ENCODE measurements at regions not wholly inside any gene's neighbourhood (a gene's known extent, or its start where the extent isn't known, plus 50 kb on each side); places are given as distances from the start of the nearest gene placed in this dataset.
"Not testable (repeated sequence)": the region's sequence is repeated elsewhere in the genome, so short reads cannot be mapped to it uniquely, and the experiment has no call there.

DNA sequence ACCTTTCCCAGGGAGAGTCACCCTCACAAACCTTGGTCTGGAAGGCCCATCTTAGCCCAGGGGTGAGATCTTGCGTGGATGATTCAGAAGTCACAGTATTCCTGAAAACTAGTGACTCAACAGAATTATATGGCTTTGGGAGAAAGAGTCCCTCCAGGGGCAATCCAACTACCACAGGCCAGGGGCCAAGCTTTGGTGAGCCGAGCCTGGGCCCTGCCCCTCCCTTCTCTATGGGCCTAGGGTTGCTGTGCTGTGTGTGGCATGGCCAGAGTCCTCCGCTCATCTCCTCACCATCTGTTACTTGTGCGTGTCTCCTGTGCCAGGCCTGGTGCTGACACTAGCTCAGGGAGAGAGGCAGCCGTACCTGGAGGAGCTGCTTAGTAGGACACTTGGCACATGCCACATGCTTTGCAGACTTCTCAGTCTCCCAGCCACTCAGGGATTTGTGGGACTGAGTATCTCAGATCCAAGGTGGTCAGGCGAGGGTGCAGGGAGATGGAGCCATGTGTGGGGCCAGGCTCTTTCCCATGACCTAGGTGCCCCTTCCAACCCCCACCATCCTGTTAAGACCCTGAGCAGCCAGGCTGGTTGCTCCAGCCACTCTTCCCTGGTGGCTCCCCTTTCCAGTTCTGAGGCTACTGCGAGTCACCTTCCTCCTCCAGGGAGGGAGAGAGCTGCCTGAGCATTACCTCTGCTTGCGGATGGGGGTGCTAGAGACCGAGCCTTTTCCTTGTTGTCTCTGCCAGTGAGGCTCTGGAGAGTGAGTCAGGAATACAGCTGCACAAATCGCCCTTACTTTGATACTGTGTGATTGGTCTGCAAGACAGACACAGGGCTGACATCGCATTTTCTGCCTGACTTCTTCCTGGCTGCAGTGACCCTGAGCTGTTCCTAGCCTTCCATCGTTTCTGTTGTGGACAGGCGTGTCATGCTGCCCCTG is 94.1 kb downstream of the SLC25A47 start:
- DNase-seq: no peak
- Mint-ChIP-seq H3K36me3 (peaks cover 1% of the 10 kb centered on the region), H3K27ac (no peak overlapping the region), H3K4me3 (no peak overlapping the region), H3K4me1 (no peaks in the 10 kb centered on the region), H3K27me3 (no peaks in the 10 kb centered on the region), H3K9me3 (no peaks in the 10 kb centered on the region)
- CTCF ChIA-PET: no interaction called here

DNA sequence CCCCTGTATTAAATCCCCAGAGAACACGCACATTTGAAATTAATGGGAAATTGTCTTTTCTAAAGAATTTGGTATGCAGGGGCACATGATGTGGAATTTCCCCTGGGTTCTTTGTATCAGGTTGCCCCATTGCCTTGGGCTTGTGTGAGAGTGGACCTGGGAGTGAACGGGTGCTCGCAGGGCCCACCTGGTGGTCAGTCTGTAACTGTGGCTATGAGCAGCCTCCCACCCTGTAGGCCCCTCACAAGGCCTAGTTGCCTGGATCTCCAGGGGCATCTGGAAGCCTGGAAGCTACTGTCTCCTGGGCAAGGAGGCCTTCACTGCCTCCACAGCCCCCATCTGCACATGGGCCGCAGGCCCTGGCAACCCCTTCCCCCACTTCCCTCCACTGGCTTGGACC is 96.7 kb downstream of the SLC25A47 start:
- H3K9me3 Mint-ChIP-seq: no peaks in the 10 kb centered on the region
- no peak overlapping the region for H3K4me3 Mint-ChIP-seq
- peaks cover 3% of the 10 kb centered on the region for H3K4me1 Mint-ChIP-seq
- no peak overlapping the region for H3K27ac Mint-ChIP-seq
- CTCF ChIA-PET: interaction anchor here (0.6 kb wide), 1 partner anchor 30 kb away, joined by 3 read pairs; no protein-coding TSS in a partner anchor
- peaks cover 1% of the 10 kb centered on the region for H3K36me3 Mint-ChIP-seq
- H3K27me3 Mint-ChIP-seq: no peaks in the 10 kb centered on the region
- no peak for DNase-seq

DNA sequence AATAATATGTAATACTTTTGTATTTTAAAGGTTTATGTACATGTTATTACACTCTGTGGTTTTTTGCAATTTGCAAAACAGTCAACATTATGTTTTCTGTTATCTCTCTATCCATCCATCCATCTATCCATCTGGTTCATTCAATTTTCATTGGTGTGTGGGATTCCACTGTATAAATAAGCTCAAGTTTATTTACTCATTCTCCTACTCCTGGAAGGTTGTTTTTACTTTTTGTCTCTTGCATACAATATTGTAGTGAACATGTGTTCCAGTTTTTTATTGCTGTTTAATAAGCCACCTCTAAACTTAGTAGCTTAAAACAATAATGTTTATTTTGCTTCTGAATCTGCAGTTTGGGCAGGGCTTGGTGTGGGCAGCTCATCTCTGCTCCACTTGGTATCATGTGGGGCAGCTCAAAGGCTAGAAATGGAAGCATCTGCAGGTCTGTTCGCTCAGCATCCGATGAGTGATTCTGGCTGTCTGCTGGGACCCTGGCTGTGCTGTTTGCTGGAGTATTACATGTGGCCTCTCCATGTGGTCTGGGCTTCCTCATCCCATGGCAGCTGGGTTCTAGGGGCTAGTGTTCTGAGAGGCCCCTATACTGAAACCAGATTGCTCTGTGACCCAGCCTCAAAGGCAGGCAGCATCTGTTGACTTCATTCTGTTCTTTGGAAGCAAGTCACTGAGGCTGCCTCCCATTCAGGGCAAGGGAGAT is 98.8 kb downstream of the SLC25A47 start:
- Mint-ChIP-seq H3K4me3 (no peak overlapping the region), H3K4me1 (peaks cover 10% of the 10 kb centered on the region), H3K27me3 (no peaks in the 10 kb centered on the region), H3K36me3 (peaks cover 1% of the 10 kb centered on the region), H3K9me3 (no peaks in the 10 kb centered on the region), H3K27ac (no peak overlapping the region)
- DNase-seq: no peak
- CTCF ChIA-PET: interaction anchor here (1.3 kb wide), 1 partner anchor 223 kb away, joined by 3 read pairs; no protein-coding TSS in a partner anchor

DNA sequence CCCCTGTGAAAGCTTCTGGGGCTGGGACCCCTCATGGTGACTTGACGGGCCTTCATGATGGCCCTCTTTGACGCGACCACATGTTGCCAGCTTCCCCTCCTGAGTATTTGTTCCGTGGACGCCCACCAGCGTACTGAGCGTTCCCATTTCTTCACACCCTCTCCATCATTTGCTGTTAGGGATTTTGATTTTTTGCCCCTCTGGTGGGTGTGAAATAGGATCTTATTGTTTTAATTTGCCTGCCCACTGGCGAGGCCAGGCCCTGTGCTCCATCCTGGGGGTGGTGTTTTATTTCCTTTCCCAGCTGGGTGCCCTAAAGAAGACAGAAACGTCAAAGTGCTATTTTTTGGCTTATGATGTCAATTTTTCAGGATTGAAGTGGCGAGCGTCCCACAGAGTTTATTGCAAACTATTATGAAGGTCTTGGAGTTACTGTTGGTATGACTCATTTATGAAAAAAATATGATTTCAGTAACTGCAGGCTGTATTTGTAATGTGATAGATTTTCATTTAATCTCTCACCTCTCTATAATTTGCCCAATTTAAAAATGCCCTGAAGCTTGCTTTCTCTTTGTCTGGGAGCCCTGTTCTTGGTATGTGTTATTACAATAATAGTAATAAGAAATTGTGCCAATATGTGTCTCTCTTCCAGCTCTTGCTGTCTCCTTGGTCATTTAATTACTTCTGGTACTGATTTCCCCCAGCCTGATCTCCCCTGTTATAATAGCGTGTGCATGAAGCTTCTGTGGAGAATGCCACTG is 99.6 kb downstream of the SLC25A47 start:
- CTCF ChIA-PET: interaction anchor here (1.0 kb wide), 1 partner anchor 121 kb away, joined by 3 read pairs; no protein-coding TSS in a partner anchor
- H3K4me3 Mint-ChIP-seq: no peak overlapping the region
- no peak overlapping the region for H3K27ac Mint-ChIP-seq
- no peaks in the 10 kb centered on the region for H3K27me3 Mint-ChIP-seq
- no peaks in the 10 kb centered on the region for H3K9me3 Mint-ChIP-seq
- peaks cover 10% of the 10 kb centered on the region for H3K4me1 Mint-ChIP-seq
- H3K36me3 Mint-ChIP-seq: peaks cover 1% of the 10 kb centered on the region
- DNase-seq: no peak

DNA sequence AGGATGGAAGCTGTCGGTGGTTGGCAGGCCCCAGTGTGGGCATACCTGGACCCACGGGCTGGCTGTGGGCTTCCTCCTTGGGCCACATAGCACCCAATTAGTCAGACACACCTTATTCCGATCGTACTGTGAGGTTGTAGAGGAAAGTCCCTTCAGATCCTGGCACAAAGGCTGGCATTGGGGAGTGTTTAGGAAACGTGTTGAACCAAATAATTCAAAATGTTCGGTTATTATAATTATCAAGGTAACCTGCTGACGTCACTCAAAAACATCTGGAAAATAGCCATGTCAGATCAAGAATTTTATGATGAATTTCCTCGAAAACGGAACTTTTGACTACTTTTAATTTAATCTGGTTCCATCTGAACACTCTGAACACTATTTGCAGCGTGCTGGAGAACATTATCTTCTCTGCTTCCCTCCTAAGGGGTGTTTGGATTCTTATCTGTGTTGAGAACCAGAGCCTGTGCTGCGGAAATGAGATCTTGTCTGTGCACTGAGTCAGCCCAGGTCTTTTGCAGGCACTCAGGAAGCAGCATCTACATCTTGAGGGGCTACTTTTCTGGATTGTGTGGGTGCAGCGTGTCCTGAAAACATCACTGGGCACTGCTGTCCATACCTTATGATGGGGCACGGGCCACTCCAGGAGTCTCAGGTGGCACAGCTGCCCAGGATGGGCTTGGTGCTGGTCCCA is 100.3 kb downstream of the SLC25A47 start:
- no peak overlapping the region for H3K4me3 Mint-ChIP-seq
- H3K9me3 Mint-ChIP-seq: no peaks in the 10 kb centered on the region
- peaks cover 1% of the 10 kb centered on the region for H3K36me3 Mint-ChIP-seq
- H3K4me1 Mint-ChIP-seq: peaks cover 10% of the 10 kb centered on the region
- H3K27ac Mint-ChIP-seq: no peak overlapping the region
- H3K27me3 Mint-ChIP-seq: no peaks in the 10 kb centered on the region
- DNase-seq: no peak
- CTCF ChIA-PET: interaction anchor here (1.0 kb wide), 1 partner anchor 122 kb away, joined by 3 read pairs; no protein-coding TSS in a partner anchor

DNA sequence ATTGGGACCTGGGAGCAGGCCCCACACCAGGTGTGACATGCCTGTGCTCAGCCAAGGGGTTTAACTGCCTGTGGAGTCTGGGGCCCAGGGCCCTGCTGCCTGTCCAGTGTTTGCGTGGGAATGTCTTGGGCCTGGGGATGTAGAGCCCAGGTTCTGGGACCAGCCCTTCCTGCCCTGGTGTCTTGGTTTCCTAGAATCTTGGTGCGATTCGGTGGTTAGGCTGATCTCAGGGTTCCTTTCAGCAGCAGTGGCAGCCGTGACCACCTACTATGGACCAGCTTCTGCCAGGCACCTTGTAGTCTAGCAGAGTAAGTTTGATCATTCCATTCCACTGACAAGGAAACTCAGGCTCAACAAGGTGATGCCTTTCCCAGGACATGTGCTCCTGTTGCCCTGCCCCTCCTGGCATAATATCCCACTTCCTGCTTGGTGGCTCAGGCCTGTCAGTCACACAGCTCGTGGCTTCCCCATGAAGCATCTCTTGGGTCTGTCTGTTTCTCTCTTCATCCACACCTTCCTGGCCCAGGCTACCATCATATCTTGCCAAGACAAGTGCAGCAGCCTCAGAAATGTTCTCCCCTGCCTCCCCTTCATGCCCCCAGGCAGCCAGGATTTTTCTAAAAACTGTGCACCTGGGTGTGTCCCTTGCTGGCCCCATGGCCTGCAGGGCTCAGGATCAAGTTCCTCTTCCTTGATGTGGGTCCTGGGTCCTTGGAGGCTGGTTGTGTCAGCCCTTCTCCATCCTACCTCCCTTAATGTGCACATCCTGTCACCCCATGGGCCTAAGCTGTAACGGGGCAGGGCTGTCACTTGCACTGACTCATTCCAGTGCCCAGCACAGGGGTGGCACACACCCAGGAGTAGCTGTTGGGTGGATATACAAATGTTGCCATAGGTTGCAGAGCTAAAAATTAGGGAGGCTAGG is 101.6 kb downstream of the SLC25A47 start:
- Mint-ChIP-seq H3K9me3 (no peaks in the 10 kb centered on the region), H3K4me3 (no peak overlapping the region), H3K4me1 (peaks cover 10% of the 10 kb centered on the region), H3K27me3 (no peaks in the 10 kb centered on the region), H3K27ac (peak overlapping the region; percentile 1), H3K36me3 (no peaks in the 10 kb centered on the region)
- CTCF ChIA-PET: interaction anchor here (1.0 to 1.2 kb wide), 2 partner anchors 220 to 240 kb away, joined by 3 read pairs; no protein-coding TSS in a partner anchor
- no peak for DNase-seq

DNA sequence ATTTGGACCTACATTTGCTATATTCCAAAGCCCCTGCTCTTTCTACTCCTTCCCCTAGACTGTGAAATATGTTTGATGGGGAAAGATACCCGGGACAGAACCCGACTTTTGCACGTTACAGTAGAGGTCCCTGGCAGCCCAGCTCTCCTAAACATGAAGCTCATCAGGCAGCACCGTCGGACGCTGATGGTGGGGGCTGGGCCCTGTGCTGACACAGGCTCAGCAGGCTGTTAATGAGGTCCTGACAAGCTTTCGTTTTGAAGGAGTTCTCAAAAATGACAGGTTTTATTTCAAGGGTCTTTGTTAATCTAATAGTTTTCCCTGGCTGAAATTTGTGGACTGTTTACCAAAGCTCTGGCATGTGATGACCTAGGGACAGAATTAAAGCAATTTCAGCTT is 102.3 kb downstream of the SLC25A47 start:
- Mint-ChIP-seq H3K27ac (no peak overlapping the region), H3K9me3 (no peaks in the 10 kb centered on the region), H3K36me3 (no peaks in the 10 kb centered on the region), H3K4me3 (no peak overlapping the region), H3K4me1 (peaks cover 10% of the 10 kb centered on the region), H3K27me3 (no peaks in the 10 kb centered on the region)
- CTCF ChIA-PET: interaction anchor here (1.0 to 1.2 kb wide), 2 partner anchors 220 to 240 kb away, joined by 3 read pairs; no protein-coding TSS in a partner anchor
- no peak for DNase-seq

DNA sequence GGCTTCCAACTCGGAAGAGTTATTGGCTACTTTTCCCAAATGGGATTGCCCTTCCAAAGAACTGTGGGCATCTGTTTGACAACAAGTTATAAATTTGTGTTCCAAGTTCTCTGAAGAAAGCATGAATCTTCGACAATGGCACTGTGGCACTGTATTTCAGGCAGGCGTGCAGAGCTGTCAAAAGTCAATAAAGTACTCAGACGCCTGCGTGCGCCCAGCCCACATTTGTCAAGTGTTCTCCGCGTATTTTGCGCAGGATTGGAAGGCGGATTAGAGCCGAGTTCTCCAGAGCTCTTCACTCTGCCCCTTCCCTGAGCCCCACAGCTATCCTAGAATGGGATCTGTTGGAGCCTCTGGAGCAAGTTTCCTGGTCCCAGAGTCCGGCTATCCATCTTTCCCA is 103.2 kb downstream of the SLC25A47 start:
- Mint-ChIP-seq H3K4me1 (peaks cover 10% of the 10 kb centered on the region), H3K27me3 (no peaks in the 10 kb centered on the region), H3K9me3 (no peaks in the 10 kb centered on the region), H3K27ac (no peak overlapping the region), H3K4me3 (no peak overlapping the region), H3K36me3 (no peaks in the 10 kb centered on the region)
- CTCF ChIA-PET: interaction anchor here (1.2 kb wide), 1 partner anchor 228 kb away, joined by 4 read pairs; no protein-coding TSS in a partner anchor
- DNase-seq: no peak

DNA sequence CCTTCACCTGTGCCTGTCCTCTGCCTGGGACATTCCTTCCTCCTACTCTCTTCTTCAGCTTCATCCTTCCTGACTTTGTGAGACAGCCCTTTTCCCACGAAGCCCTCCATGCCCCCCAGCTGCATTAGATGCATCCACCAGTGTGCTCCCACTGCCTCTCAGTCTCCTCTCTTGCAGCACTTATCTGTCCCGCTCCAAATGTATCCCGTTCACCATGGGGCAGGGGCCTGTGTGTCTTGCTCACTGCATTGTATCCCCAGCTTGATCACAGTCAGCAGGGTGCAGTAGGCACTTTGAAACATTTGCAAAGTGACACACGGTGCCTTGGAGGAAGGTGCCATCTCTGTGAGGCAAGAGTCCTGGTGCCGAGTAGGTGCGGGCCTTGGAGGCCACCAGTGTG is 104.0 kb downstream of the SLC25A47 start:
- H3K4me3 Mint-ChIP-seq: no peak overlapping the region
- no peaks in the 10 kb centered on the region for H3K9me3 Mint-ChIP-seq
- H3K27me3 Mint-ChIP-seq: no peaks in the 10 kb centered on the region
- CTCF ChIA-PET: interaction anchor here (1.2 kb wide), 1 partner anchor 227 kb away, joined by 4 read pairs; no protein-coding TSS in a partner anchor
- peaks cover 10% of the 10 kb centered on the region for H3K4me1 Mint-ChIP-seq
- H3K36me3 Mint-ChIP-seq: no peaks in the 10 kb centered on the region
- no peak overlapping the region for H3K27ac Mint-ChIP-seq
- no peak for DNase-seq

DNA sequence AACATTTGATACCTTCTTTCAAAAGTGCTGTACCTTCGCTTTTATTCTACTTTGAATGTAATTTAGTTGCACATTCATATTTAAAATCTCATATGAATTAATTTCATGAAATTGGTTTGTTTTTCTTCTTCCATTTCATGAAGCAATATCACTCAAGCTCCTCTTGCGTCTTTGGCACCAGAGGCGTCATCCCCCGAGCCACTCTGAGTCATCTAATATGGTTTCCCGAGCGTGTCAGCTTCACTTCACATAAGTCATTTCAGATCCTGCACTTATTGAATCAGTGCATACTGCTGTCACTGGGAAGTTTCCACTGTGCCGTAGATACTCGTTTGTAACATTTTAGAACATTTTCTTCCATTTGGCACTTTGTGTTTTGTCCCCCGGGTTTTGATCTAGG is 105.6 kb downstream of the SLC25A47 start:
- Mint-ChIP-seq H3K4me3 (no peak overlapping the region), H3K36me3 (no peaks in the 10 kb centered on the region), H3K4me1 (peaks cover 10% of the 10 kb centered on the region), H3K27me3 (no peaks in the 10 kb centered on the region), H3K9me3 (no peaks in the 10 kb centered on the region), H3K27ac (no peak overlapping the region)
- no peak for DNase-seq
- CTCF ChIA-PET: no interaction called here

DNA sequence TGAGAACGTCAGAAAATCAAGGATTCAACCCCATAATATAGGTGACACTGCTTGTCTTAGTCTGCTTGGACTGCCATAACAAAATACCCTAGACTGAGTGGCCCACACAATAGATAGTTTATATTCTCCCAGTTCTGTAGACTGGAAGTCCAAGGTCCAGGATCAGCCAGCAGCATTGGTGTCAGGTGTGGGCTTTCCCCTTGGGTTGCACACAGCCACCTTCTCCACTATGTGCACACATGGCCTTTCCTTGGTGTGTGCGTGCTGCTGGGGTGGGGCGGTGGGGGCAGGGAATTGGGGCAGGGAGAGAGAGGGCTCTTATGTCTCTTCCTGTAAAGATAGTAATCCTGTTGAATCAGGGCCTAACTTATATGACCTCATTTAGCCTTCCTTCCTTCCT is 106.4 kb downstream of the SLC25A47 start:
- peaks cover 10% of the 10 kb centered on the region for H3K4me1 Mint-ChIP-seq
- DNase-seq: no peak

DNA sequence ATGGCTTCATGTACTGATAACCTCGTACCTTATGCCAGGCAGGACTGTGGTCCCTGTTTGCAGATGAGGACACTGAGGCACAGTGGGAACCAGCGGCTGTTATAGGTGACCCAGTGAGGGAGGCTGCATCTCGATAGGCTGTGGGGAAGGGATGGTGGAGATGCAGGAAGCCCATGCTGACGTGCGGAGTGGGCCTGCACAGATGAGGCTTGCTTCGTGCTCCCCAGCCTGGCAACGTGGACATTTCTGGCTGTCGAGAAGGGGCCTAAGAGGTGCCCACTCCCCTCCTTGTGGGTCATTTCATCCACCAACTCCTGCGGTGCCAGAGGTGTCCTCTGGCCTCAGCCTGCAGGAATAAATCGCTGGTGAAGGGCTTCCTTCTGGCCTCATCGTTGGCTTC is 107.4 kb downstream of the SLC25A47 start:
- Mint-ChIP-seq H3K27ac (no peak overlapping the region), H3K4me1 (no peaks in the 10 kb centered on the region), H3K27me3 (no peaks in the 10 kb centered on the region), H3K36me3 (no peaks in the 10 kb centered on the region), H3K4me3 (no peak overlapping the region), H3K9me3 (no peaks in the 10 kb centered on the region)
- CTCF ChIA-PET: no interaction called here
- DNase-seq: no peak

More for the DNA sequence above, 106.4 kb downstream of the SLC25A47 start:
- H3K4me3 Mint-ChIP-seq: no peak overlapping the region
- H3K36me3 Mint-ChIP-seq: no peaks in the 10 kb centered on the region
- CTCF ChIA-PET: no interaction called here
- H3K27ac Mint-ChIP-seq: no peak overlapping the region
- no peaks in the 10 kb centered on the region for H3K27me3 Mint-ChIP-seq
- no peaks in the 10 kb centered on the region for H3K9me3 Mint-ChIP-seq

DNA sequence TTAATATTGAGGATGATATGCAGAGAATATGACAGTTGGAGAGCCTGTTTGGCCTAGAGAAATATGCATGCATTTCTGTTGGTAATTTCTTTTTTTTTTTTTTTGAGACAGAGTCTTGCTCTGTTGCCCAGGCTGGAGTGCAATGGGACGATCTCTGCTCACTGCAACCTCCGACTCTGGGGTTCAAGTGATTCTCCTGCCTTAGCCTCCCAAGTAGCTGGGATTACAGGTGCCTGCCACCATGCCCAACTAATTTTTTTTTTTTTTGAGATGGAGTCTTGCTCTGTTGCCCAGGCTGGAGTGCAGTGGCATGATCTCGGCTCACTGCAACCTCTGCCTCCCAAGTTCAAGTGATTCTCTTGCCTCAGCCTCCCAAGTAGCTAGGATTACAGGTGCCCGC is 108.3 kb downstream of the SLC25A47 start:
- H3K27ac Mint-ChIP-seq, DNase-seq, H3K27me3 Mint-ChIP-seq, H3K36me3 Mint-ChIP-seq, H3K4me1 Mint-ChIP-seq, H3K4me3 Mint-ChIP-seq, H3K9me3 Mint-ChIP-seq: not testable (repeated sequence)
- CTCF ChIA-PET: interaction anchor here (0.7 kb wide), 1 partner anchor 59 kb away, joined by 3 read pairs; no protein-coding TSS in a partner anchor
